Esophagus muscularis mucosa (tissue), 4 donors: ENCODE measurements at regions not wholly inside any gene's neighbourhood (a gene's known extent, or its start where the extent isn't known, plus 50 kb on each side); places are given as distances from the start of the nearest gene placed in this dataset.

ENCODE experiments used
- DNase-seq: peaks from one replicate; pipeline ENCODE4 v3.0.0-alpha.2; 2017; ENCODE audit errors: extremely low spot score
- H3K27ac ChIP-seq, 4 donors: fragments of 200-600 bp; sonication (generic); replicated peaks in 1 of 4; 1 replicate in 3 of 4; 2 replicates in 1 of 4; pipeline ENCODE4 v1.5.1; 2016 to 2019; ENCODE audit warnings: mild to moderate bottlenecking in 1 of 4
- H3K27me3 ChIP-seq, 4 donors: fragments of 200-600 bp; sonication (generic); one replicate each; pipeline versions ENCODE4 v1.5.1 to v1.6.0; 2016 to 2019
- H3K36me3 ChIP-seq, 4 donors: fragments of 200-600 bp; sonication (generic); one replicate each; pipeline ENCODE4 v1.5.1; 2016 to 2019
- H3K4me1 ChIP-seq, 4 donors: fragments of 200-600 bp; sonication (generic); one replicate each; pipeline ENCODE4 v1.5.1; 2016 to 2019
- H3K4me3 ChIP-seq, 4 donors: fragments of 200-600 bp; sonication (generic); 1 replicate in 2 of 4; 2 replicates in 2 of 4; pipeline ENCODE4 v1.5.1; 2016 to 2019; ENCODE audit warnings: mild to moderate bottlenecking in 4 of 4, moderate library complexity in 1 of 4
- H3K9me3 ChIP-seq, 4 donors: fragments of 200-600 bp; sonication (generic); 1 replicate in 3 of 4; 2 replicates in 1 of 4; pipeline ENCODE4 v1.5.1; 2016 to 2019
- EP300 ChIP-seq: sonication (generic); formaldehyde crosslinking; IDR thresholded peaks from one replicate; pipeline ENCODE4 v1.6.1; 2017; ENCODE audit warnings: antibody characterized with exemption
- POLR2A ChIP-seq: fragments of 450-650 bp; IDR thresholded peaks from one replicate; pipeline ENCODE4 v1.6.1; 2017; ENCODE audit warnings: antibody characterized with exemption, moderate library complexity, mild to moderate bottlenecking, low read depth
- POLR2AphosphoS5 ChIP-seq, 2 donors: sonication (generic); formaldehyde crosslinking; IDR thresholded peaks; one replicate each; pipeline ENCODE4 v1.6.1; 2017; ENCODE audit warnings: antibody characterized with exemption in 2 of 2
- WGBS: methylation state at CpG from one replicate; pipeline ENCODE4 v1.1.5; 2018; 5-methylcytosine and 5-hydroxymethylcytosine counted together
- intact Hi-C: fragments of 100-400 bp; cut with DNase I; formaldehyde crosslinking; loops from one replicate; pipeline ENCODE4 v1.15.1; 2023
- TF ChIP-seq, protein P1 (sequence below), 3 experiments: fragments of 200-600 bp in 2 of 3; fragments of 450-650 bp in 1 of 3; sonication (generic) in 2 of 3; IDR thresholded peaks; one replicate each; pipeline ENCODE4 v1.5.1; 2017 to 2019; ENCODE audit warnings: antibody characterized with exemption in 3 of 3, mild to moderate bottlenecking in 2 of 3, moderate library complexity in 1 of 3

DNA sequence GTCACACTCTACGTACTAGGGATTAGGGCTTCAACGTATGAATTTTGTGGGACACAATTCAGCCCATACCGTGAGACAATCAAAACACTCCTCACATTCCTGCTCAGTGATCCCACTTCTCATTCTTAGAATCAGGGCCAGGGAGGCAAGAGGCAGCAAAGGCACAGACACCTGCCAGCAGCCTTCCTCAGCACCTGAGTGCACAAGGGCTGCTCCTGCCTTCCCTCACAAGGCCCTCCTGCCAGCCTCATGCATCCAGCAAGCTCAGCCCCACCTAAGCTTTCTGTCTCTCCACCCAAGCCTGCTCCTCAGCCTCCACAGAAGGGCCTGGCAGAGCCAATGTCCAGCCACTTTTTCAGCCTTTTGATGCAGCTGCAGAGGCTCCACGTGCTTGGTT, 141.6 kb downstream of the SP3 start:
- Histone ChIP-seq H3K27ac (no peak overlapping the region), H3K27me3 (peaks cover 0 to 13% (median 0%) of the 10 kb centered on the region in 4 donors), H3K4me1 (no peaks in the 10 kb centered on the region), H3K36me3 (no peaks in the 10 kb centered on the region), H3K9me3 (no peaks in the 10 kb centered on the region), H3K4me3 (no peak overlapping the region)
- no peak for DNase-seq
- TF ChIP-seq EP300 (no peak), POLR2A (no peak), POLR2AphosphoS5 (IDR thresholded peaks at IDR 0.05) (no peak)
- TF ChIP-seq, protein P1, sequence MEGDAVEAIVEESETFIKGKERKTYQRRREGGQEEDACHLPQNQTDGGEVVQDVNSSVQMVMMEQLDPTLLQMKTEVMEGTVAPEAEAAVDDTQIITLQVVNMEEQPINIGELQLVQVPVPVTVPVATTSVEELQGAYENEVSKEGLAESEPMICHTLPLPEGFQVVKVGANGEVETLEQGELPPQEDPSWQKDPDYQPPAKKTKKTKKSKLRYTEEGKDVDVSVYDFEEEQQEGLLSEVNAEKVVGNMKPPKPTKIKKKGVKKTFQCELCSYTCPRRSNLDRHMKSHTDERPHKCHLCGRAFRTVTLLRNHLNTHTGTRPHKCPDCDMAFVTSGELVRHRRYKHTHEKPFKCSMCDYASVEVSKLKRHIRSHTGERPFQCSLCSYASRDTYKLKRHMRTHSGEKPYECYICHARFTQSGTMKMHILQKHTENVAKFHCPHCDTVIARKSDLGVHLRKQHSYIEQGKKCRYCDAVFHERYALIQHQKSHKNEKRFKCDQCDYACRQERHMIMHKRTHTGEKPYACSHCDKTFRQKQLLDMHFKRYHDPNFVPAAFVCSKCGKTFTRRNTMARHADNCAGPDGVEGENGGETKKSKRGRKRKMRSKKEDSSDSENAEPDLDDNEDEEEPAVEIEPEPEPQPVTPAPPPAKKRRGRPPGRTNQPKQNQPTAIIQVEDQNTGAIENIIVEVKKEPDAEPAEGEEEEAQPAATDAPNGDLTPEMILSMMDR (IDR thresholded peaks at IDR 0.05) = no peak
- intact Hi-C loops = no loop called here
- 91% methylated on average over 4 of the region's 4 CpGs for WGBS

DNA sequence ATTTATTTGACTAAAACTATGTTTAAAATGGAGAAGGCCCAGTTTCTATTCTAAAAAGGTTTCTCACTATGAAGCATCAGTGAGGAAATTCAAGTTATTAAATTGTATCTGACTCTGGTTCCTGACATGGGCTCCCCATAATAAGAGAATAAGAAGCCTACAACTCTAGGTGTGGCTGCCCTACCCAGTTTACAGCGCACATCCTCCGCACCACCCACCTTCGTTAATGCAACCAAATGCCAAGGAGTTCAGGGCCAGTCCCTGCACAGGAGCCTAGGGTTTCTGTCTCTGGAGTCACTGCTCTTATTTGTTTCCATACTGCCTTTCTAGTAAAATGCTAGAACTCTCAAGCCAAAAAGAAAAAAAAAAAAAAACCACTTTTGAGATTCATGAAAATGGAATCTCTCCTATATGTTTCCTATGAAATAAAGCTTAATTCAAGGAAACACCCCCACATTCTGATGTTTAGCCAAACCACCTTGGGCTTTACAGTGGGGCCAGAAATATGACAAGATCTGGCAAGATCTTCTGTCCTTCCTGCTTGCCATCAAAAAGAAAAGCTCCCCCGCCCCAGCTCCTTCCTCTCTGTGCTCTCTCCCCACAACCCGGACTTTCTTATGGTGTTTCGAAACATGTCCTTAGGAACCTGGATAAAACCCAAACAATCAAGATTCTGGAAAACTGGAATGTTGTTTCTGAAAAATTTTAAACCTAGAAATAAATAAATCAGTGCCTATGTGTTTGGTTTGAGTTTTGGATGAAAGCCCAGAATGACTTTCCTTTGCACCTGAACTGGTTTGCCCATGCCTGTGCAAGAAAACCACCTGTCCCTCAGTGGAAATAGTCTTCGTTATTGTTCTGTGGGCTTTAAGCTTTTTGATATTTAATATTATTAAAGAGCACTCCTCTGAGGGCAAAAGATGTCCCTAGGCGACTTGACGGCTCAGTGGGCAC, 136.7 kb downstream of the SP3 start:
- no peak for DNase-seq
- Histone ChIP-seq H3K27me3 (no peaks in the 10 kb centered on the region), H3K4me3 (no peak overlapping the region), H3K27ac (no peak overlapping the region), H3K4me1 (peaks cover 10 to 22% (median 14%) of the 10 kb centered on the region in 4 donors), H3K9me3 (no peaks in the 10 kb centered on the region), H3K36me3 (no peaks in the 10 kb centered on the region)
- TF ChIP-seq, protein P1 (IDR thresholded peaks at IDR 0.05) = no peak
- no peak for TF ChIP-seq EP300
- TF ChIP-seq POLR2A = no peak
- no peak for TF ChIP-seq POLR2AphosphoS5 (IDR thresholded peaks at IDR 0.05)
- intact Hi-C loops = no loop called here
- WGBS = 65% methylated on average over 9 of the region's 9 CpGs

DNA sequence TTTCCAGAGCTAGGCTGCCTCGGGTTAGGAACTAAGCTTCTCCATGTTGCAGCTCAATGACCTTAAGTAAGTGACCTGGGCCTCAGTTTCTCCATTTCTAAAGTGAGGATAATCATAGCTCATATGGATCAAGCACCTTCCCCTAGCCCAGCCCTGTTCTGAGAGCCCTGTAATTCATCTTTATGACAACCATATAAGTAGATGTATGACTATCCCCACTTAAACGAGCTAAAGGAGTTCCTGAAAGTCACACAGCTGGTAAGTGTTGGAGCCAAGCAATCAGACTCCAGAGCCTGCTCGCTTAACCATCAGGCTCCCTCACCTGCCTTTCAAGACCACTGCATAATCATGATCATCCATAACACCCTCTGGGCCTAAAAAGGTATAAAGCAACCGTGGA, 135.4 kb downstream of the SP3 start:
- no peak overlapping the region for H3K4me3 ChIP-seq
- peaks cover 10 to 22% (median 14%) of the 10 kb centered on the region in 4 donors for H3K4me1 ChIP-seq
- no peak overlapping the region for H3K27ac ChIP-seq
- H3K9me3 ChIP-seq = no peaks in the 10 kb centered on the region
- no peak for DNase-seq
- no peaks in the 10 kb centered on the region for H3K27me3 ChIP-seq
- TF ChIP-seq, protein P1 (IDR thresholded peaks at IDR 0.05) = no peak
- TF ChIP-seq POLR2AphosphoS5 (IDR thresholded peaks at IDR 0.05) (no peak), EP300 (no peak), POLR2A (no peak)
- 67% methylated on average over 3 of the region's 4 CpGs for WGBS
- H3K36me3 ChIP-seq = no peaks in the 10 kb centered on the region
- intact Hi-C loops = no loop called here

DNA sequence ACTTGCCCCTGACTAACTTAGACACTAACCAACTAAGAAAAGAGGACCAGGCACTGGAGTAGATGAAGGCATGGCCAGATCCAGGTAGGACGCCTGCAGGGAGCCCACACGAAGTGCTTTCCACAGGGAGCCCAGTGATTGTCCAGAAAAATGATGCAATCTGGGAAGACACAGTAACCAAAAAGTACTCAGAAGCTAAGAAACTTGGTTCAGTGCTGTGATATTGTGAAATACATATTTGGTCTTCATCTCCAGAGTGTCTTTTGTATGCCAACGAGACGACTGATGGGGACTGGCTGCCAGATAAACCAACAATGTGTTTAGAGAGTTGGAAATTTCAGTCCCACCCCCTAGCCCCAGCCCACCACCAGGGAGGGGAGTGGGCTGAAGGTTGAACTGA, 135.0 kb downstream of the SP3 start:
- Histone ChIP-seq H3K9me3 (no peaks in the 10 kb centered on the region), H3K27me3 (no peaks in the 10 kb centered on the region), H3K27ac (no peak overlapping the region), H3K4me3 (no peak overlapping the region), H3K4me1 (peaks cover 10 to 22% (median 14%) of the 10 kb centered on the region in 4 donors), H3K36me3 (no peaks in the 10 kb centered on the region)
- intact Hi-C loops = no loop called here
- no peak for DNase-seq
- TF ChIP-seq POLR2AphosphoS5 (IDR thresholded peaks at IDR 0.05) (no peak), POLR2A (no peak), EP300 (no peak)
- TF ChIP-seq, protein P1 (IDR thresholded peaks at IDR 0.05) = no peak
- 78% methylated on average over 3 of the region's 4 CpGs for WGBS
